ENCODE measurements at regions not wholly inside any gene's neighbourhood (a gene's known extent, or its start where the extent isn't known, plus 50 kb on each side); places are given as distances from the start of the nearest gene placed in this dataset.
"Not testable (repeated sequence)": the region's sequence is repeated elsewhere in the genome, so short reads cannot be mapped to it uniquely, and the experiment has no call there.

- TF ChIP-seq POLR2A (IDR thresholded peaks at IDR 0.05; ENCODE audit: low read depth, low read length) = no peak
- no peak for TF ChIP-seq PAX5 (IDR thresholded peaks at IDR 0.05; ENCODE audit: insufficient read depth, low read length, severe bottlenecking)
- TF ChIP-seq POLR2AphosphoS5 (IDR thresholded peaks at IDR 0.05; ENCODE audit: low read depth, low read length) = no peak
- TF ChIP-seq TAF1 (IDR thresholded peaks at IDR 0.05; ENCODE audit: low read depth, low read length) = no peak
- no peak for TF ChIP-seq POU2F2 (IDR thresholded peaks at IDR 0.05; ENCODE audit: low read depth, low read length)
- TF ChIP-seq SPI1 (IDR thresholded peaks at IDR 0.05; ENCODE audit: low read depth, low read length) = no peak
- DNase-seq (ENCODE audit: insufficient read length, low spot score) = no peak
- no peak for FAIRE-seq
Observed at GRCh38 chr18:42549596-42549995, 565.9 kb downstream of the RIT2 start.

DNA sequence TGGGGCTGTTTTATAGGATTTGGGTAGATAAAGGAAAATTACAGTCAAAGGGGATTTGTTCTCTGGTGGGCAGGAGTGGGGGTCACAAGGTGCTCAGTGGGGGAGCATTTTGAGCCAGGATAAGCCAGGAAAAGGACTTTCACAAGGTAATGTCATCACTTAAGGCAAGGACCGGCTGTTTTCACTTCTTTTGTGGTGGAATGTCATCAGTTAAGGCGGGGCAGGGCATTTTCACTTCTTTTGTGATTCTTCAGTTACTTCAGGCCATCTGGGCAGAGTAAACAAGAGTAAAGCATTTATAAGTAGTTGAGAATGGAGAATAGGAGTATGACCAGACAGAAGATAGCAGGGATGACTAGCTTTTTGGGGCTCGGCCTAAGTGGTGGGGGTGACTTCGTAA lies 562.9 kb downstream of the RIT2 start:
- not testable (repeated sequence) for DNase-seq (ENCODE audit: insufficient read length, low spot score); FAIRE-seq

DNA sequence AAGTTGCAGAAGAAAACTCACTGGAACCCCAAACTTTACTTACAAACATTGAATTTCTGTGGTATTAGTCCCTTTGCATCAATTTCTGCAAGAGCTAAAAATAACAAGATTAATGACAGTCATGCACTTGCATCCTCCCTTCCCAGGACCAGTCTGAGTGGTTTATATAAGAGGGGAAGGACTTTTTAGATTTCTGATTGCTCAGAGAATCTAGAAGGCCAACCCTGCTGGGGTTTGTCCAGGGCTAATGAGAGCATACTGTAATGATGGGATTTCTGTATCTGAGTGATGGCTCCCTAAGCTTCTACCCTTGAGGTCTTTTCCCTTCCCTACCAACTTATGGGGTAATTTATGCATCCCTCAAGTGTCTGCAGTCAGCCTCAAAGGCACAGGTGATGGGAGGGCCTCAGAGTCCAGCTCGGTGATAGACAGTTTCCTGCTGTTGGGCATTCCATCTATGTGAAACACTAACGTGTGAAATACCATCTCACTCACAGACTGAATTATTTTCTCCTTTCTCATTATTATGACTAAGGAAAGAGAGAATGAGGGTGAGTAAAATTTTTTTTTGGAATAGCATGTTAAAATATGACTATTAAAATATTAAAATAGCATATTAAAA lies 556.3 kb downstream of the RIT2 start:
- DNase-seq (ENCODE audit: insufficient read length, low spot score) (no peak), FAIRE-seq (no peak)
- TF ChIP-seq TAF1 (IDR thresholded peaks at IDR 0.05; ENCODE audit: low read depth, low read length) = no peak
- TF ChIP-seq PAX5 (IDR thresholded peaks at IDR 0.05; ENCODE audit: insufficient read depth, low read length, severe bottlenecking) = no peak
- TF ChIP-seq POLR2AphosphoS5 (IDR thresholded peaks at IDR 0.05; ENCODE audit: low read depth, low read length) = no peak
- no peak for TF ChIP-seq POLR2A (IDR thresholded peaks at IDR 0.05; ENCODE audit: low read depth, low read length)
- TF ChIP-seq POU2F2 (IDR thresholded peaks at IDR 0.05; ENCODE audit: low read depth, low read length) = no peak
- no peak for TF ChIP-seq SPI1 (IDR thresholded peaks at IDR 0.05; ENCODE audit: low read depth, low read length)

DNA sequence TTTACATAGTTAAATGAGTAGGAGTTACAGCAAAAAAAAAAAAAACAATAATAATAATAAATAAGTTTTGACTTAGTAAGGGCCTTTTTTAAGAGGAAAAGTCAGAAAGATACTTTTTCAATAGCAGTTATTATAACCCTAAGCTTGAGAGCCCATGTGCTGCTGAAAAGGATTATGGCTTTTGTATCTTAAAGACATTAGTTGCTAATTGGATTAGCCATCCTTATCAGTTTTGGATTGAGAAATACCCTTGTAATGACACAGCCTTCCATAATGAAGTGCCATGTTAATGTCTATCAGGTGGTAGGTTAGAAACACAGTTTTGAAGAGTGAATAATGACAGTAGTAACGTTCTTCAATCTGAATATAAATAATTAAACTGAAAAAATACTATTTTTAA lies 554.0 kb downstream of the RIT2 start:
- DNase-seq (ENCODE audit: insufficient read length, low spot score) (no peak), FAIRE-seq (no peak)
- TF ChIP-seq SPI1 (IDR thresholded peaks at IDR 0.05; ENCODE audit: low read depth, low read length) (no peak), POU2F2 (IDR thresholded peaks at IDR 0.05; ENCODE audit: low read depth, low read length) (no peak), PAX5 (IDR thresholded peaks at IDR 0.05; ENCODE audit: insufficient read depth, low read length, severe bottlenecking) (no peak), TAF1 (IDR thresholded peaks at IDR 0.05; ENCODE audit: low read depth, low read length) (no peak), POLR2AphosphoS5 (IDR thresholded peaks at IDR 0.05; ENCODE audit: low read depth, low read length) (no peak), POLR2A (IDR thresholded peaks at IDR 0.05; ENCODE audit: low read depth, low read length) (no peak)

- no peak for DNase-seq (ENCODE audit: insufficient read length, low spot score)
- TF ChIP-seq PAX5 (IDR thresholded peaks at IDR 0.05; ENCODE audit: insufficient read depth, low read length, severe bottlenecking) (no peak), POU2F2 (IDR thresholded peaks at IDR 0.05; ENCODE audit: low read depth, low read length) (no peak), POLR2AphosphoS5 (IDR thresholded peaks at IDR 0.05; ENCODE audit: low read depth, low read length) (no peak), TAF1 (IDR thresholded peaks at IDR 0.05; ENCODE audit: low read depth, low read length) (no peak), POLR2A (IDR thresholded peaks at IDR 0.05; ENCODE audit: low read depth, low read length) (no peak), SPI1 (IDR thresholded peaks at IDR 0.05; ENCODE audit: low read depth, low read length) (no peak)
- no peak for FAIRE-seq
Observed at GRCh38 chr18:42563995-42564394, 551.5 kb downstream of the RIT2 start.

- no peak for DNase-seq (ENCODE audit: insufficient read length, low spot score)
- no peak for FAIRE-seq
- TF ChIP-seq PAX5 (IDR thresholded peaks at IDR 0.05; ENCODE audit: insufficient read depth, low read length, severe bottlenecking) = no peak
- TF ChIP-seq POU2F2 (IDR thresholded peaks at IDR 0.05; ENCODE audit: low read depth, low read length) = no peak
- TF ChIP-seq POLR2AphosphoS5 (IDR thresholded peaks at IDR 0.05; ENCODE audit: low read depth, low read length) = no peak
- TF ChIP-seq SPI1 (IDR thresholded peaks at IDR 0.05; ENCODE audit: low read depth, low read length) = no peak
Observed at GRCh38 chr18:42564761-42565160, 550.7 kb downstream of the RIT2 start.

DNA sequence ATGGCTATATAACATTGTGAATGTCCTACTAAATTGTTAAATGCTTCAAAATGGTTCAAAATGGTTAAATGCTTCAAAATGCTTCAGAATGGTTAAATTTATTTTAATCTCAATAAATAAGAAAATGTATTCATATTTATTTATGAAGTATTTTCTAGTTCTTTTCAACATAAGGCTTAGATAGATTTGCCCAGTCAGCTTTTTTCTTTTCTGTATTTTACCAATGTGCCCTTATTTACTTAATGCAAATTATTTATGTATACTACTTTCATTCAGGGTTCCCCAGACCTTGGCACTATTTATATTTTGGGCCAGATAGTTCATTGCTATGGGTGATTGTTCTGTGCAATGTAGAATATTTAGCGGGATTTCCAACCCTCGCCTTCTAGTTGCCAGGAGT lies 546.7 kb downstream of the RIT2 start:
- TF ChIP-seq POU2F2 (IDR thresholded peaks at IDR 0.05; ENCODE audit: low read depth, low read length) = no peak
- no peak for TF ChIP-seq SPI1 (IDR thresholded peaks at IDR 0.05; ENCODE audit: low read depth, low read length)
- no peak for TF ChIP-seq PAX5 (IDR thresholded peaks at IDR 0.05; ENCODE audit: insufficient read depth, low read length, severe bottlenecking)
- no peak for TF ChIP-seq POLR2AphosphoS5 (IDR thresholded peaks at IDR 0.05; ENCODE audit: low read depth, low read length)
- no peak for TF ChIP-seq TAF1 (IDR thresholded peaks at IDR 0.05; ENCODE audit: low read depth, low read length)
- no peak for FAIRE-seq
- no peak for DNase-seq (ENCODE audit: insufficient read length, low spot score)

GRCh38 chr18:42574871-42575270 lies 540.6 kb downstream of the RIT2 start:
- TF ChIP-seq POU2F2 (IDR thresholded peaks at IDR 0.05; ENCODE audit: low read depth, low read length) (no peak), POLR2A (IDR thresholded peaks at IDR 0.05; ENCODE audit: low read depth, low read length) (no peak), SPI1 (IDR thresholded peaks at IDR 0.05; ENCODE audit: low read depth, low read length) (no peak), TAF1 (IDR thresholded peaks at IDR 0.05; ENCODE audit: low read depth, low read length) (no peak), POLR2AphosphoS5 (IDR thresholded peaks at IDR 0.05; ENCODE audit: low read depth, low read length) (no peak), PAX5 (IDR thresholded peaks at IDR 0.05; ENCODE audit: insufficient read depth, low read length, severe bottlenecking) (no peak)
- FAIRE-seq (no peak), DNase-seq (ENCODE audit: insufficient read length, low spot score) (no peak)

DNA sequence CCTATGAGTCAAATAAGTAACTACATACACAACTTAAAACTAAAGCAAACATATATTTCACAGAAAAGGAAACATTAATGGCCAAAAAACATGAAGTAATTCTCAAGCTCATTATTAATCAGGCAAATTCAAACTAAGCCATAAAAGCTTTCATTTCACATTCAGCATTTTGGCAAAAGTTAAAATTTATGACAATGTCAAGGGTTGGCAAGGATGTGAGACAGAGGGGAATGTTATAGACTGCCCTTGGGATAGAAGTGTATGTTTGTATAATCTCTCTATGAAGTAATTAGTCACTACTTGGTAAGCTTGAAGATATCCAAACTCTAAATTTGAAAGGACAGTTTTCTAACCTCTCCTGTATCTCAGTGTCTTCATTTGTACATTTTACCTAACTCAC lies 539.4 kb downstream of the RIT2 start:
- TF ChIP-seq POLR2A (IDR thresholded peaks at IDR 0.05; ENCODE audit: low read depth, low read length) = no peak
- TF ChIP-seq TAF1 (IDR thresholded peaks at IDR 0.05; ENCODE audit: low read depth, low read length) = no peak
- no peak for TF ChIP-seq POU2F2 (IDR thresholded peaks at IDR 0.05; ENCODE audit: low read depth, low read length)
- no peak for TF ChIP-seq PAX5 (IDR thresholded peaks at IDR 0.05; ENCODE audit: insufficient read depth, low read length, severe bottlenecking)
- TF ChIP-seq SPI1 (IDR thresholded peaks at IDR 0.05; ENCODE audit: low read depth, low read length) = no peak
- no peak for TF ChIP-seq POLR2AphosphoS5 (IDR thresholded peaks at IDR 0.05; ENCODE audit: low read depth, low read length)
- no peak for FAIRE-seq

DNA sequence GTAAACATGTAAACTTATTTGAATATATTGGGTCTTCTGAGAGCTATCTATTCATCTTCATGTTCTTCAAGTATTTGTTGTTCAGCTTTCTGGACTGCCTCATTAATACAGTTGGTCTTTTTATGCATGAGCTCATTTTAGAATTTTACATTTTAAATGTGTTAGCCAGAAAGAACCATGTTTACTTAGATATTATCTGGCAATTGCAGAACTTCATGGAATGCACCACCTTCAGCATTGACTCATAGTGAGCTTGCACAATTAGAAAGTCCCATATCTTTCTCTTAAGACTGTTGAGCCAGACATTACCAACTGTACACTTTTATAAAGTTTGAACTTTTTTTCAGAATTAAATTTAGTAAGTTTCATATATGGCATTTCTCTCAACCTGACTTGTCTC lies 536.7 kb downstream of the RIT2 start:
- FAIRE-seq (no peak), DNase-seq (ENCODE audit: insufficient read length, low spot score) (no peak)
- TF ChIP-seq POU2F2 (IDR thresholded peaks at IDR 0.05; ENCODE audit: low read depth, low read length) = no peak
- TF ChIP-seq SPI1 (IDR thresholded peaks at IDR 0.05; ENCODE audit: low read depth, low read length) = no peak
- no peak for TF ChIP-seq POLR2A (IDR thresholded peaks at IDR 0.05; ENCODE audit: low read depth, low read length)
- no peak for TF ChIP-seq PAX5 (IDR thresholded peaks at IDR 0.05; ENCODE audit: insufficient read depth, low read length, severe bottlenecking)
- TF ChIP-seq POLR2AphosphoS5 (IDR thresholded peaks at IDR 0.05; ENCODE audit: low read depth, low read length) = no peak
- no peak for TF ChIP-seq TAF1 (IDR thresholded peaks at IDR 0.05; ENCODE audit: low read depth, low read length)

More for the DNA sequence above, 539.4 kb downstream of the RIT2 start:
- DNase-seq (ENCODE audit: insufficient read length, low spot score) = no peak
